ENCODE measurements at regions not wholly inside any gene's neighbourhood (a gene's known extent, or its start where the extent isn't known, plus 50 kb on each side); places are given as distances from the start of the nearest gene placed in this dataset.

DNA sequence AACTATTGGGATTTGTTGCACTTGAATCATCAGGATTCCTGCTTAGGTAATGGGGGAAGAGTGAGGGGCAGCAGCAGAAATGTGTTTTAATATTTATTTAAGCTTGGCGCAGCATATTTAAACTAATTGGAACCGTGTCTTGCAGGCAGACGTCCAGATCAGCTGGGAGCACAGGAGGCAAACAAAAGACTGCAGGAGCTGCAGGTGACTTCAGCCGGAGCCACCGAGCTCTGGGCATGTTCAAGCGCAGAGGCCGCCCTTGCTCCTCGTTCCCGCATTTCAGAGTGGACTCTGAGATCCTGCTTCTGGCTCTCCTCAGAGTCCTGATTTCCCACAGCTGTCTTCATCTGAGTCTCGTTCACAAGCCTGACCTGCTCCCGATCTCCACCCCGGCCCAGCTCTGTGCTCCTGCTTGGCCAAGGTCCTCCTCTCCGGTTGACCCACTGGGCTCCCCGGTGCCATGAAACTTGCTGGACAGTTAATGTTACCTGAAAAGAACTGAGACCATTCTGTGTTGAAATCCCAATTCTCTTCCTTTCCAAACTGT, 475.5 kb downstream of the SOX11 start:
- DNase-seq = no peak
- Histone ChIP-seq H3K4me1 (no peaks in the 10 kb centered on the region), H3K4me3 (no peak overlapping the region), H3K9me3 (no peaks in the 10 kb centered on the region), H3K27ac (no peak overlapping the region), H3K27me3 (no peaks in the 10 kb centered on the region), H3K36me3 (no peaks in the 10 kb centered on the region)
- WGBS, 2 donors = 64 to 67% methylated on average over 9 to 14 of the region's 14 CpGs
- intact Hi-C loops (cut with DNase I) = no loop called here
- no peak for TF ChIP-seq POLR2A (IDR thresholded peaks at IDR 0.05)
- TF ChIP-seq, protein P1, sequence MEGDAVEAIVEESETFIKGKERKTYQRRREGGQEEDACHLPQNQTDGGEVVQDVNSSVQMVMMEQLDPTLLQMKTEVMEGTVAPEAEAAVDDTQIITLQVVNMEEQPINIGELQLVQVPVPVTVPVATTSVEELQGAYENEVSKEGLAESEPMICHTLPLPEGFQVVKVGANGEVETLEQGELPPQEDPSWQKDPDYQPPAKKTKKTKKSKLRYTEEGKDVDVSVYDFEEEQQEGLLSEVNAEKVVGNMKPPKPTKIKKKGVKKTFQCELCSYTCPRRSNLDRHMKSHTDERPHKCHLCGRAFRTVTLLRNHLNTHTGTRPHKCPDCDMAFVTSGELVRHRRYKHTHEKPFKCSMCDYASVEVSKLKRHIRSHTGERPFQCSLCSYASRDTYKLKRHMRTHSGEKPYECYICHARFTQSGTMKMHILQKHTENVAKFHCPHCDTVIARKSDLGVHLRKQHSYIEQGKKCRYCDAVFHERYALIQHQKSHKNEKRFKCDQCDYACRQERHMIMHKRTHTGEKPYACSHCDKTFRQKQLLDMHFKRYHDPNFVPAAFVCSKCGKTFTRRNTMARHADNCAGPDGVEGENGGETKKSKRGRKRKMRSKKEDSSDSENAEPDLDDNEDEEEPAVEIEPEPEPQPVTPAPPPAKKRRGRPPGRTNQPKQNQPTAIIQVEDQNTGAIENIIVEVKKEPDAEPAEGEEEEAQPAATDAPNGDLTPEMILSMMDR (IDR thresholded peaks at IDR 0.05) = no peak

DNA sequence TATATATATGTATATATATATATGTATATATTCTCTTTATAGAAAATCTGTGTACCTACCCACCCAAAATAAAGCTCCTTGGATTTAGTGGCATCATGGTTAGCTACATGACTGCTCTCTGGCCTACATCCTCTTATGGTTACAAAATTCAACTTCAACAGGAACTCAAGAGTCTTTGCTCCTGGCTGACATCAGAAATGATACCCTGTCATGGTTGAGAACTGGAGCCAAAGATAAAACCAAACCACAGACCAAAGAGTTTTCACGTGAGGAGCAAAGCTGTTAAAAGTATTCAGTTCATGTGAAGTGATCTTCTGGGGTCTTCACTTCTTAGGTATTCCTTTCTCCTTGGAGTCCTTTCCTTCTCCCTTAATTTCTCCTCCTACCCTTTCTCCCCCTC, 476.3 kb downstream of the SOX11 start:
- DNase-seq = no peak
- WGBS, 2 donors = 59 to 60% methylated on average over 1 of the region's 1 CpG
- Histone ChIP-seq H3K4me3 (no peak overlapping the region), H3K36me3 (no peaks in the 10 kb centered on the region), H3K27ac (no peak overlapping the region), H3K27me3 (no peaks in the 10 kb centered on the region), H3K4me1 (no peaks in the 10 kb centered on the region), H3K9me3 (peaks cover 0 to 4% (median 0%) of the 10 kb centered on the region in 3 donors)
- intact Hi-C loops (cut with DNase I) = no loop called here
- TF ChIP-seq, protein P1 (IDR thresholded peaks at IDR 0.05) = no peak
- TF ChIP-seq POLR2A (IDR thresholded peaks at IDR 0.05) = no peak

DNA sequence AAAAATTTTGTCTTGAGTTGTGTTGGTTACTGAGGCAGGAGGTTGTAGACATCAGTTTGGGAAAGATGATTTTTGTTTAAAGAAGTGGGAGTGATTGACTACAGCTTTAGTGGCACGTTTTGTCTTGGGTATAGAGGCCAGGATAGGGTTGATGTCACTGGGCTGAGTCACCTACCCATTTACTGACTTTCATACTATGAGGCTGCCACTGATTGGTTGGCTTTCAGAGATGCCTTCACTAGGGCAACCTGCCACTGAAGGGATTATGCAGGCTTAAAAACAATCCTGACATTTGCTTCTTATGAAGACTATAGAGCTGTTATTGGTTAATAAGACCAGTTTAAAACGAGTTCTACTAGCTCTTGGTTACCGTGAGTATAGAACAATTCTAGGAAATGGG, 479.1 kb downstream of the SOX11 start:
- intact Hi-C loops (cut with DNase I) = no loop called here
- Histone ChIP-seq H3K36me3 (no peaks in the 10 kb centered on the region), H3K4me3 (no peak overlapping the region), H3K9me3 (peaks cover 0 to 12% (median 0%) of the 10 kb centered on the region in 3 donors), H3K27ac (no peak overlapping the region), H3K4me1 (no peaks in the 10 kb centered on the region), H3K27me3 (no peaks in the 10 kb centered on the region)
- WGBS, 2 donors = 30 to 33% methylated on average over 3 of the region's 3 CpGs
- DNase-seq = no peak
- TF ChIP-seq POLR2A (IDR thresholded peaks at IDR 0.05) = no peak
- TF ChIP-seq, protein P1 (IDR thresholded peaks at IDR 0.05) = no peak

DNA sequence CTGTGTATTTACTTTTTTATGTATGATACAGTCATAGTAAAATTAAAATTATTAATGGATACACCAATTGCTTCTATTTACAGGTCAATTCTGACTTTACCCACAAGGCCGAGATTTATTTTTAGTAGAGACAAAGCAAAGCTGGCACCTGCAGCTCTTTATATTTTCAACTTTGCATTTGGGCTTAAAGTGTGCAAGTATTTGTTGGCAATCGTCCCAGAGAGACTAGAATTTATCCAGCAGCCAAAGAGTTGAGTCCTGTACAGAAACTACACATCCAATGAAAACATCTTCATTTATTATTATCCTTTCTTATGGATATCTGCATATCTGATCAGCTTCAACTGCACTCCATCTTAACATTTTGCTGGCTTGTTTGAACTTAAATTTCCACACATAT, 485.6 kb downstream of the SOX11 start:
- no peak for TF ChIP-seq POLR2A (IDR thresholded peaks at IDR 0.05)
- TF ChIP-seq, protein P1 (IDR thresholded peaks at IDR 0.05) = no peak
- Histone ChIP-seq H3K36me3 (no peaks in the 10 kb centered on the region), H3K4me1 (no peaks in the 10 kb centered on the region), H3K4me3 (no peak overlapping the region), H3K27ac (no peak overlapping the region), H3K27me3 (no peaks in the 10 kb centered on the region), H3K9me3 (peaks cover 0 to 12% (median 0%) of the 10 kb centered on the region in 3 donors)
- 14 to 21% methylated on average over 2 of the region's 2 CpGs for WGBS, 2 donors
- DNase-seq = no peak
- intact Hi-C loops (cut with DNase I) = no loop called here

DNA sequence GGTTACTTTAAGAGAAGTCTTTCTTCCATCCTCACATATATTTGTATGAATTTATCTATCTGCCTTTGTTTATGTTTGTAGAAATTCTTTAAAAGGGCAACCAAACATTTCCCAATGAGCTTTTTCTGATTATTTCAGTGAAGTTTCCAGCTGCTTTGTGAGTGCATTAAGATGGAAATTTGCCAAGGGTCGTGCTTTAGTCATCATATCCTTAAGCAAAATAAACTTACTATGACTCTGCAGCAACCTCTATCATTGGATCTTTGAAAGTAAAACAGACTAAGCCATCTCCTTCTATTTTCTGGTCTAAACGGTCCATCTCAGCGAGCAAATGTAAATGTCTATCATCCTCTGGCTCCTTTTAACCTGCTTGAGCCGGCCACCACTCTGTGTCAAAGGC, 489.3 kb downstream of the SOX11 start:
- H3K4me3 ChIP-seq = no peak overlapping the region
- intact Hi-C loops (cut with DNase I) = no loop called here
- no peak overlapping the region for H3K27ac ChIP-seq
- DNase-seq = no peak
- WGBS, 2 donors = 12 to 30% methylated on average over 4 of the region's 4 CpGs
- TF ChIP-seq, protein P1 (IDR thresholded peaks at IDR 0.05) = no peak
- no peak for TF ChIP-seq POLR2A (IDR thresholded peaks at IDR 0.05)
- H3K27me3 ChIP-seq = no peaks in the 10 kb centered on the region
- no peaks in the 10 kb centered on the region for H3K9me3 ChIP-seq
- H3K36me3 ChIP-seq = no peaks in the 10 kb centered on the region
- no peaks in the 10 kb centered on the region for H3K4me1 ChIP-seq

Measured in esophagus squamous epithelium (tissue), 5 donors.